ENCODE measurements at regions not wholly inside any gene's neighbourhood (a gene's known extent, or its start where the extent isn't known, plus 50 kb on each side); places are given as distances from the start of the nearest gene placed in this dataset.

DNA sequence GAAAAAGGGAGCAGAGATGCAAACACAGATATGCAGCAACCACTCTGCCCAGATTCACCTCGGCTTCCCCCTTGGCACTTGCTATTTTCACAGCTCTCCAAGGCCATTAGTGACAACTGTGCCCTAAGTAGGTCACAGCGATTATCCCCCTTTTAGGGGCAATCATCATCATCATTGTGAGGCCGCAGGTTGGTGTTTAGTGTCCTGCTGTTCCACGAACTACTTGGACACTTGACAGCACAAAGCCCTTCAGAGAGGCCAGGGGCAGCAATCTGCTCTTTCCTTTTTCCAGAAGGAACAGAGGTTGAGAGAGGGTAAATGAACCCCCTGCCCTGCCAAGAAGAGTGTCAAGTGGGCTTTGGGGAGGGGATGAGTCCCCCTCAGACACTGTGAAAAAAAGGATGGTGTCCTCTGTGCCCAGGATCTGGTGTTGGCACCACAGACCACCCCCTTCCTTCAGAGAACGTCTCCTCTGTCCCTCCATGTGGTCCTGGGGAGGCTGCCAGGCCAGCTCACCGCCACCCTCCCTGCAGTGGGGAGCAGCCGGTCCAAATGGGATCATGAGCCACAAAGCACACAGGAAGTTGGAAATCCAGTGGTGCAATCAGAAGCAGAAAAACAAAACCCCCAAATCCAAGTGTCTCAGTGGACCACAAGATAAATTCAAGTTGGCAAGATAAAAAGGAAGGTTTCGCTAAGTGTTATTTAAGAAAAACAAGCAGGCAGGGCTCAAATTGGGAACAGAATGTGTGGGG, 78.4 kb upstream of the MED9 start:
- intact Hi-C loops (cut with DNase I): no loop called here
- peak in 4 of 42 donors; percentile 45 to 73 (median 46) for DNase-seq

DNA sequence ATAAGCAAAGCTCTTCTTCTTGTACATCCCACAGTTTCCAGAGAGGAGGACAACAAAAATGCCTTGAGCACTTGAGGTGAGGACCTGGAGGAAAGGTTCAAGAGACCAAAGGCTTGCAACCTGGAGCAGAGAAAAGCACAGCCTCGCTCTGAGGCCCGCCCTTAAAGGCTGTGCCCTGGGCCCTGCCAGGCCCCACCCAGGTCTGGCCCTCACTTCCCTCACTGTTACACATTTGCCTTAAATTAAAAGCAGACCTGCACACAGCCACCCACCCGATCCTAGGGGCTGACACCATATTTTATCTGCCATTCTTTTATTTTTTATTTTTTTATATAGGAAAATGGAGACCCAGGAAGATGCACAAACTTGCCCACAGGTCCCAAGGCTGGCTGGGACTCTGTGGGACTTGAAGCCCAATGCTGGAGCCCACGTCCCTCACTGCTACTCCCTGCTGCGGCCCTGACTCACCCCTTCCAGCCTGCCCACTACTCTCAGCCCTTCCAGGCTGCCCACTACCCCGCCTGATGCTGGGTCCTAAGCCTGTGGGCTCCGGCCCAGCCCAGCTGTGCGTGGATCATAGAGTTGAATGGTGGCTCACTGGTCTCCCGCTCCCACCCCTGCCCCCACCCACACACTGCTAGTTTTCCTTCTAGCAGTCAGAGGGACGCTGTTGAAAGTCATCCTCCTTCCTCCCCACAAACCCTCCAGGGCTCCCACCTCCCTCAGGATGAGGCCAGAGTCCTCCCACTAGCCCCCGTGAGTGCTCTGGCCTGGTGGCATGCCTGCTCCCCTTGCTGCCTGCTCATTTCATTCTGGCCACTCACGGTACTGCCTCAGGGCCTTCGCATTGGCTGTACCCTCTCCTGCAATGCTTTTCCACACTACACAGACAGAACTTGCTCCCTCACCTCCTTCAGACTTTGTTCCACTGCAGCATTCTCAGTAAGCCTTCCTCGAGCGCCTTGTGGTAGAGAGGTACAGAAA, 77.6 kb upstream of the MED9 start:
- DNase-seq: no peak
- intact Hi-C loops (cut with DNase I): no loop called here

DNA sequence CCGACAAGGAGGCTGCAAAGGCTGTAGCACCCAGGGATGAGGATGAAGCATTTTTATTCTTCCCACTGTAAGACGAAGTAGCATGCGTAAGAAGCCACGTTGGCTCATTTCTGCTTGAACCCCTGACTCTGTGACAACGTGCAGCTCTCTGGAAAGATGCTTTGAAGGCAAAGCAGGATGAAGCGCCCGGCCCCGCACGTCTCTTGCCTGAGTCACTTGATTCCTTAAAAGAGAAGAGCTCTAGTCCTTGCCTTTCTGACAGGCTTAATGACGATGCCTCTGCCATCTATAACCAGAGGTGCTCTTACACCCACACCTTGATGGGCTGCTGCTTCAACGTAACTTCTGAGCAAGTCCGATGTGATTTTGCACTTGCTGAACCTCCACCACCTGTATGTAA, 76.7 kb upstream of the MED9 start:
- intact Hi-C loops (cut with DNase I): no loop called here
- DNase-seq: peak in 26 of 42 donors; percentile 25 to 79 (median 58)

DNA sequence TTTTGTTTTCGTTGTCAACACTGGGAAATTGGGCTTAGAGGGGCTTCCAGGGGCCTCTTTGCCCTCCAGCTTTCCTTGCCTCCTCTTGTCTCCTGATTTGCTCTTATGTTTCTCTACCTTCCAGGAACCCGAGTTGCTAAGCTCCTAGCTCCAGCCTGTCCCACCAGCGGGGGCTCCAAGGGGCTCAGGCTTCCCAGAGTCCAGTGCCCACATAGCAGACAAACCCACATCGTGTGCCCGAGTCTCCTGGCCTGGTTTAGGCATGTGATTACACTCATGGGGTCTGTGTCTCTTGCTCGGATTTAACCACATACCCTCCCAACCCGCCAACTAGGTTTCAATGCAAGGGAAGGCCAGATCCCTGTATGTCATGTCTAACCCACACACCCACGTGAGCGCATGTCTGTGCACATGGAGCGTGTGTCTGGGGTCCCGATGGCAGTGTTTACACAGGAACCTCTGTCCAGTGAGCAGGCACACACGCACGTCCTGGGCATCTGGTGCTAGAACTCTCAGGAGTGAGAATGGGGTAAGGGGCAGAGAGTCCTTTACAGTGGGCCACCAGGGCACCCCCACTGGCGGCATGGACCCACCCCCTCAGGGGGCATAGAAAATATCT, 76.1 kb upstream of the MED9 start:
- no peak for DNase-seq
- intact Hi-C loops (cut with DNase I): no loop called here

DNA sequence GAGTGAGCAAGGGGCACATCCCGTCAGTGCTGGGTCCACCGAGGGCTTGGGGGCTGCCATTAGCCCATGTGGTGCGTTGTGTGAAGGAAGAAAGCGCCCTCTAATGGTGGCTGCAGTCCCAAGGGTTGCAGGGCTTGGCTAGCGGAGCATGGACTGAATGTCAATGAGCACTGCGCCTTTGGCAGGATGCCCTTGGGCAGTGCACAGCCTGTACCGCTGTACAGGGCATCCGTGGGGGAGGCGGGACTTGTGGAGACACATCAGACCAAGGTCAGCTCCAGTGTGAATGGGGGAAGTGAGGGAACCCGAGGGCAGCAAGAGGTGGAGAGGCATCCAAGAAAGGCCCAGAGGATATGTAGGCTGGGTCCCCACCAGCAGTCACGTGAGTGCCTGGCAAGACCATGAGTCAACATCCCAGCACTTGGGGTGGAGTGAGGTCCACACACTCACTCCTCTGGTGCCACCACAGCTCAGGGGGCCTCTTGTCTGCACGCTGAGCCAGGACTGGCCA, 75.5 kb upstream of the MED9 start:
- intact Hi-C loops (cut with DNase I): no loop called here
- peak in 21 of 42 donors; percentile 25 to 64 (median 47) for DNase-seq

DNA sequence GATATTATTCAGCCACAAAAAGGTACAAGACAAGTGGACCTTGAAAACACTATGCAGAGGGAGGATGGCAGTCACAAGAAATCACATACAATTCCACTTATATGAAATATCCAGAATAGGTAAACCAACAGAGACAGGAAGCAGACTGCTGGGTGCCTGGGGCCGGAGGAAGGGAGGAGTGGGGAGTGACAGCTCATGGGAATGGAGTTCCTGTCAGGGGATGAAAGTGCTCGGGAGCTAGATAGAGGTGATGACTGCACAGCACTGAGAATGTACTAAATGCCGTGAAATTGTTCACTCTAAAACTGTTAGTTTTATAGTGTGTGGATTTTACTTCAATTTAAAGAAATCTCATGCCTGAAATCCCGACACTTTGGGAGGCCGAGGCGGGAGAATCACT, 74.2 kb upstream of the MED9 start:
- intact Hi-C loops (cut with DNase I): no loop called here
- no peak for DNase-seq

DNA sequence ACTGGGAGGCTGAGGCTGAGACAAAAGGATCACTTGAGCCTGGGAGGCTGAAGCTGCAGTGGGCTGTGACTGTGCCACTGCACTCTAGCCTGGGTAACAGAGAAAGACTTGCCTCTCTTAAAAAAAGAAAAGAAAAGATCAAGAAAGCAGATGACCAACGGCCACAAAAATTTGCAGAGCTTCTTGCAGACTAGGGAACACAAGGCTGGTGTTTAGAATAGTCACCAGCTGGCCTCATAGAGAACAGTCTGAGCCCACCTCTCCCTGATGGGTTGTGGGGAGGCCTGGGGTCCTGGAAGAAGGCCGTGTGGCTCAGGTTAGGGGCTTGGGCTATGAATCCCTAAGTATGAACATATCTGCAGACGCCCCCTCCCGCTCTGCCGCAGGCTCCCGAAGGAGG, 73.7 kb upstream of the MED9 start:
- no peak for DNase-seq
- intact Hi-C loops (cut with DNase I): no loop called here

DNA sequence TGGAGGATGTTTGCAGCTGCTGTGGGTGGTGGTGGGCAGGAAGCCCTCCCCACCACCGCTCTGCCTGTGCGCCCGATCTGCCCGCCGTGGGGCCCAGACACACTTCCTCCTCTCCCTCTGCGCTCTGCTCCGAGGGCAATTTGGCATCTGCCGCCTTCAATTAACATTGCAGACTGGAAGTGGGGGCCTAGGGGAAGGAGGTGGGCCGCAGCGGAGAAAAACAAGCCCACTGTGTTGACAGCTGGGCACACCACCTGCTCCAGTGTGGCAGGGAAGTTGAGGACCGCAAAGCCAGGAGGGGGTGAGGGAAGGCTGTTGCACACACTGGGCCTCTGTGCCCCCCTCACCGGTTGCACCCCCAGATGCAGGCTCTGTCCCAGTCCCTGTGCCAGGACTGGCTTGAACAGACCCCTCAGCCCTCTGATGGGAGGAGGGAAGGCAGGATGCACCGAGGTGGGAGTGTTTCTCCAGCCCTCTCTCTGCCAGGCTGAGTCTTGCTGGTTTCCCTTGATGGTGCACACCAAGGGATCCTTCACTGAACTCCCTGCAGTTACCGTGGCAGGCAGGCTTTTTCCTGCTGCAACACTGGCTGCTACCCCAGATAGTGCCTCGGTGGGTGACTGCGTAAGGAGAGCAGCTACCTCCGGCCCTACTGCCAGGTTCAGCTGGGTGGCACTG, 72.8 kb upstream of the MED9 start:
- peak in 14 of 42 donors; percentile 16 to 54 (median 32) for DNase-seq
- intact Hi-C loops (cut with DNase I): no loop called here

DNA sequence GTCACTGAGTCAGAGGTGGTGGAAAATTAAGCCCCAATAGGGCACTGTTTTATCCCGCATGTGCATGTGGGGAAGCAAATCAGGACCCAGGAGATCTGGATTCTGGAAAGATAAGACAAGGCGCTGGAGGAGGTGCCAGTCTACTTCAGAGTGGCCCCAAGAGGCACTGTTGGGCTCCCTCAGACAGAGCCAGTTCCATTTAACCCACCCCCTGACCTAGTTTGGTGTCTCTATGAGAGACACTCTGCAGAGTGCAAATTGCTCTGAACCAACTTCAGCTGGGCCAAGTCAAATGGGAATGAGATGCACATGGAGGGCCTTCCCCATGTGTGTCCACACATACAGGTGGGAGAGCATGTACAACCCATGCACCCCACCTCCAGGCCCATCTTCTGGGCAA, 71.1 kb upstream of the MED9 start:
- intact Hi-C loops (cut with DNase I): no loop called here
- DNase-seq: no peak

DNA sequence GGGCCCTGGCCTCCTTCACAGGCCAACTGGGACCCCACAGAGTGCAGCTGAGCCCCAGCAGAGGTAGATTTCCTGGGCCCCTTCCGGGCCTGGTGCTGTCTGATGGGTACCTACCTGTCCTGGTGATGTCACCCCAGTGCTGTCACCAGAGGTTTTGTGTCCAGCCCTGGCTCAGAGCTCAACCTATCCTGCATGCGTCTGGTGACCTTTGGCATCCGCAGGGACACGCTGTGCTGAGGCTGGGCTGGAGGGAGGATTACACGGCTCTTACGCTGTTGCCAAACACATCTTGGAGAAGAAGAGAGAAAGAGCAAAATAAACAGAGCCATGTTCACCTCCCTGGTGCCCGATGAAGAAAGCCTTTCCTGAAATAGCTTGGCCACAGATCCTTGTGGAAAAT, 70.6 kb upstream of the MED9 start:
- DNase-seq: no peak
- intact Hi-C loops (cut with DNase I): no loop called here

DNA sequence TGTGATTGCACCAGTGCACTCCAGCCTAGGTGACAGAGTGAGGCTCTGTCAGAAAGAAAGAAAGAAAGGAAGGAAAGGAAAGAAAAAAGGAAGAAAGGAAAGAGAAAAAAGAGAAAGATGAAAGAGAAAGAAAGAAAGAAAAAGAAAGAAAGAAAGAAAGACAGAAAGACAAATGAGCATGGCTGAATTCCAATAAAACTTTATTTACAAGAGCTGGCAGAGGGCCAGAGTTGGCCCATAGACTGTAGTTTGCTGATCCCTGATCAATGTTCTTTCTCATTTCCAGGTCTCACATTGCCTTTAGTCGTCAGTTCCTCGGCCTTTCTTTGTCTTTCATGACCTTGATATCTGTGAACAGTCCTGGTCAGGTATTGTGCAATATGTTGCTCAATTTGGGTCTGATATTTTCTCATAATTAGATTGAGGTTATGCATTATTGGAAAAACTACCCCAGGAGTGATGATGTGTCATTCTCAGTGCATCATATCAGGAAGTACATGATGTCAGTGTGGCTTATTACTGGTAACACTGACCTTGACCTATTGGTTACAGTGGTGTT, 68.5 kb upstream of the MED9 start:
- intact Hi-C loops (cut with DNase I): no loop called here
- no peak for DNase-seq

DNA sequence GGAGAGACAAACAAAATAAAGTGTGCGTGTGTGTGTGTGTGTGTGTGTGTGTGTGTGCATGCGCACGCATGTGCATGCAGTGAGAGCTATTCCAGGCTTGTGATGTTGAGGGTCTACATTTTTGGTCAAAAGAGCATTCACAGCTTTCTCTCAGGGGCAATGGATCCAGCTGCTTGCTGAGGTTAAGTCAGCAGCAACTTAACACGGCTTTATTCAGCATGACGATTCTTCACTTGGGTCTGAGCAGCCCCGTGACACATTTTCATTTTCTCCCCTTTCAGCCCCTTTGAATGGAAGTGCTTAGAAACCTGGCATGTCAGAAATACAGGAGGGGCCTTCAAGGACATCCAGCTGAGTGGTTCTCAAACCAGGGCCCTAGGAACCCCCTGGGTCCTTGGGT, 66.4 kb upstream of the MED9 start:
- intact Hi-C loops (cut with DNase I): no loop called here
- DNase-seq: no peak

DNA sequence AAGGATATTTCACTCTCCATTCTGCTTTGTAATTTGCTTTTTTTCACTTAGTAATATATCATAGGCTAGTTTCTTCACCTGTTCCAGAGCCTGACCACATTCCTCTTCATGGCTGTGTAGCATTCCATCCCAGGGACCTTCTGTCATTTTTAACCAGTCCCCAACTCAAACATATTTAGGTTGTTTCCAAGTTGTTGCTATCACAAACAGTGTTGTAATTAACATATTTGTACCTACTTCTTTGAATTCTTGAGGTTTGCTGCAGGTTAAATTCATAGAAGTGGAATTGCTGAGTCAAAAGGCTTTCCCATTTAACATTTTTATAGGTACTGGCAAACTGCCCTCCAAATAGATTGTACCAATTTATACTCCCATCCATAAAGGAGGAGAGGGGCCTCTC, 65.1 kb upstream of the MED9 start:
- intact Hi-C loops (cut with DNase I): no loop called here
- no peak for DNase-seq

DNA sequence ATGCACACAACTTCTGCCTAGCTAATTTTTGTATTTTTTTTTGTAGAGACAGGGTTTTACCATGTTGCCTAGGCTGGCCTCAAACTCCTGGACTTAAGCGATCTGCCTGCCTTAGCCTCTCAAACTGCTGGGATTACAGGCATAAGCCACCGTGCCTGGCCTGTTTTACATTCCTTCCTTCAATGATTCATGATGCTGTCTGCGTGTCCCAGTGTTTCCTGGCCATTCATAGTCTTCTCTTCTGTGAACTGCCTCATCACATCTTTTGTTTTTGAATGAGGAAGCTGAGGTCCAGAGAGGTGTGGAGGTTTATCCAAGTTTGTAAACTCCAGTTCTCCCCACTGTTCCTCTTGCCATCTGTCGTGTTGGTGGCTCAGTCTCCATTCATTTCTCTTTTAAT, 64.5 kb upstream of the MED9 start:
- no peak for DNase-seq
- intact Hi-C loops (cut with DNase I): no loop called here

DNA sequence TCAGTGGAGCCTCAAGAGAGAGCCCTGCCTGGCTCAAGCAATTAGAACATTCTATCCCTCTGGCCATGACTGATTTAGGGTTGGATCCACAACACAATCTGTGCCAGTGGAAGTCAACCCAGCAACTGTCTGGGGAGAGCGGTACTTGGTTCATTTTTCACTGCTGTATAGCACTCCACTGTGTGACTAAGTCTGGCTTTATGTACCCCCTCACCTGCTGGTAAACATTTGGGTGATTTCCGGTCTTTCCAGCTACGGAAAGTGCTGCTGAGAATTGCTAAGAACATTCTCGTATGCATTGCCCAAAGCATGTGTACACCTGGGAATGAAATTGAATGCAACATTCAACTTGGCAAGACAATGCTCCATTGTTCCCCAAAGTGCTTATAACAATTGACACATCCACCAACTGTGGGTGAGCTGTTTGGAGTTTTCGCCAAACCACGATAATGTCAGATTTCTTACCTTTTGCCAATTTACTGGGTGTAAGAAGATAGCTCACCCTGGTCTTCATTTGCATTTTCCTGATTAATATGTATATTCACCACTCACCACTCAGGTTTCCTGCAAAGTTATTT, 63.5 kb upstream of the MED9 start:
- no peak for DNase-seq
- intact Hi-C loops (cut with DNase I): no loop called here

DNA sequence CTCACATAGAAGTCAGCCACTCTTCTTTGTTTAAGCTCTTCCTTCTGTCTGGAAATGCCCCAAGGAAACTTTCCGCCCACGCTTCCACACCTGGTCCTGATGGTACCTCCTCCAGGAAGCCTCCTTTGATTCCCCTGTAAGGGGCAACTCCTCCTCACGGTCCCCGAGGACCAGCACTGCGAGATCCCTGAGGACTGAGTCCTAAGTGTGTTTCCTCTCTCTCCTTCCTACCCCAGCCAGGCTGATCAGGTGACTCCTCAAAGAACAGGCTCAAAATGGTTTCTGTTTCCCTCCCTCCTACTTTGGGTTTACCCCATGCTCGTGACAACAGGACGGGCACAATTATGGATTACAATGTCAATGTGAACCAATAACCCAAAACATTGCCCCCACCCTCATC, 63.0 kb upstream of the MED9 start:
- intact Hi-C loops (cut with DNase I): no loop called here
- DNase-seq: peak in 1 of 42 donors; percentile 21

DNA sequence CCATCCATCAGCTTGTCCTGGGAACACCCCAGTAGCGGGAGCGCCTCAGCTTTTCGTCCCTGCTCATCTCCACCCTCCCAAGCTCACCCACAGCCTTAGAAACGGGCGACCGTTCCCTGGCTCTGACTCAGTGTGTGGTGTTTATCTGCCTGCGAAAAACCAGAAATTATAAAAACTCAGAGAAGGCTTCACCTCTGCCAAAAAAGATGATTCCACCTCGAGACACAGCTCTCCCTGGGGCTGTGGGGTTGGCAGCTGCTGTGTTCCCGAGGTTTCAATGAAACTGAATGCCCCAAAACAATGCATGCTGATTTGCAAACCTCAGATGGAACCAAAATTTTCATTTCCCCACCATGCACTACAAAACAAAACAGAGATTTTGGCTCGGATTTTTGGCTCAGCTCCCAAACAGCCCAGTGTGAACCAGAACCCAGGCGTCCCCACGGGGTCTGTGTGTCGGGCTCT, 62.4 kb upstream of the MED9 start:
- intact Hi-C loops (cut with DNase I): no loop called here

DNA sequence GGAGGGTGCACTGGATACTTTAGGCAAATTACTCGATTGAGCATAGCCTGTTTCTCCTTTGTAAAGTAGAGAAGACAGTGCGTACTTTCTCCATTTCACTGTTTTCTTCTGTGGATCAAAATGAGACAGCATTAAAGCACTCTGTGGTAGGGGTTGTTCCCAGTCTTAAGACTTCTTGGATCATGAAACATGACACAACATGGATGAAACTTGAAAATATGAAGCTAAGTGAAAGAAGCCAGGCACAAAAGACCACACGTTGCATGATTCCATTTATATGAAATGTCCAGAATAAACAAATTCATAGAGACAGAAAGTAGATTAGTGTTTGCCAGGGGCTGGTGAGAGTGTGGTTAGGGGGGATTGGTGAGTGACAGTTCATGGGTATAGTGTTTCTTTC, 61.8 kb upstream of the MED9 start:
- intact Hi-C loops (cut with DNase I): no loop called here
- DNase-seq: peak in 1 of 42 donors; percentile 5

More for the DNA sequence above, 62.4 kb upstream of the MED9 start:
- peak in 39 of 42 donors; percentile 33 to 89 (median 63) for DNase-seq

All from head of caudate nucleus (tissue), 42 donors.